MG63 (cell line): ENCODE measurements at regions not wholly inside any gene's neighbourhood (a gene's known extent, or its start where the extent isn't known, plus 50 kb on each side); places are given as distances from the start of the nearest gene placed in this dataset.

Experiments
- DNase-seq: peaks from one replicate; pipeline ENCODE4 v3.0.0-alpha.2; 2020
- H3K27me3 ChIP-seq: fragments of 250-450 bp; sonication (Bioruptor Pico); 2 replicates; pipeline ENCODE4 v1.5.1; 2020; ENCODE audit warnings: mild to moderate bottlenecking, moderate library complexity
- H3K36me3 ChIP-seq: fragments of 250-450 bp; sonication (Bioruptor Pico); 2 replicates; pipeline ENCODE4 v1.5.1; 2020; ENCODE audit warnings: mild to moderate bottlenecking, moderate library complexity
- H3K4me3 ChIP-seq: fragments of 250-450 bp; sonication (Bioruptor Pico); 2 replicates; pipeline ENCODE4 v1.5.1; 2020; ENCODE audit warnings: mild to moderate bottlenecking, moderate library complexity
- H3K9me3 ChIP-seq: fragments of 250-450 bp; sonication (Bioruptor Pico); 2 replicates; pipeline ENCODE4 v1.5.1; 2020; ENCODE audit warnings: mild to moderate bottlenecking, moderate library complexity

DNA sequence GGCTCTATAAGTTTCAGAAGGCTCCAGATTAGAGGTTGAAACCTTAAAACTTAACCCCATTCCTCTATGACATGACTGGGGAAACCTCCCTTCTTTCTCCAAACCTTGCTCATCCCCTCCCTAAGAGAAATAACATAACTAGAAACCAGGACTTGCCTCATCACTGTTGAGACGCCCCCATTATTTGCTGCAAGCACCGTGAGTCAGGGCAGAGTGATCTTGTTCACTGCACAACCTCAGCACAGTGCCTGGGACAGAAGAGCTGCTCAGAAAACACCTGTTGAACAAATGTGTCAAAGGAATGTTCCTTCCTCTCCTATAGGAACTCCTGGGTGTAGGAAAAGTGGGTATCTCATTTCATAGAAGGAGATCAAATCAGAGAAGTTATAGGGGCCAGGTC, 132.7 kb upstream of the CTAGE1 start:
- H3K4me3 ChIP-seq, result no peak overlapping the region
- no peaks in the 10 kb centered on the region for H3K9me3 ChIP-seq
- no peak for DNase-seq
- no peaks in the 10 kb centered on the region for H3K27me3 ChIP-seq
- H3K36me3 ChIP-seq, result no peaks in the 10 kb centered on the region

DNA sequence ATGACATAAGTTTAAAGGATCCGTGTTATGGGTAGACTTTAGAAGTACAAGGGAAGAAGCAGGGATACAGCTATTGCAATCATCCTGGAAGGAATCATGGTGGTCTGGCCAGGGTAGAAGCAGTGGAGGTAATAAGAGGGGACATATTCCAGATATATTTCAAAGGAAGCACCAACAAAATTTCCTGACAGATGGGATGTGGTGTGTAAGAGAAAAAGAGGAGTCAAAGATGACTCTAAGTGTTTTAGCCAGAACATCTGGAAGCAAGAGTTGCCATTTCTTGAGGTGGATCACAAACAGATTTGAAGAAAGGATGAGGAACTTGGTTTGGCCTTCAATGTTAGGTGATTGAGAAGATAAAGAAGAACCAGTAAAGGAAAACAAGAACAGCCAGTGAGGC, 133.1 kb upstream of the CTAGE1 start:
- Histone ChIP-seq H3K27me3 (no peaks in the 10 kb centered on the region), H3K9me3 (no peaks in the 10 kb centered on the region), H3K4me3 (no peak overlapping the region), H3K36me3 (no peaks in the 10 kb centered on the region)
- DNase-seq, result no peak

GRCh38 chr18:22551536-22552151, 133.9 kb upstream of the CTAGE1 start:
- Histone ChIP-seq H3K27me3 (no peaks in the 10 kb centered on the region), H3K36me3 (no peaks in the 10 kb centered on the region), H3K9me3 (no peaks in the 10 kb centered on the region), H3K4me3 (no peak overlapping the region)
- DNase-seq, result peak; percentile 51

- Histone ChIP-seq H3K36me3 (no peaks in the 10 kb centered on the region), H3K27me3 (no peaks in the 10 kb centered on the region), H3K9me3 (no peaks in the 10 kb centered on the region), H3K4me3 (no peak overlapping the region)
- no peak for DNase-seq
Observed at GRCh38 chr18:22552254-22552653, 134.5 kb upstream of the CTAGE1 start.

- Histone ChIP-seq H3K36me3 (no peaks in the 10 kb centered on the region), H3K9me3 (no peaks in the 10 kb centered on the region), H3K27me3 (no peaks in the 10 kb centered on the region), H3K4me3 (no peak overlapping the region)
- DNase-seq, result no peak
Observed at GRCh38 chr18:22552899-22553460, 135.3 kb upstream of the CTAGE1 start.

- DNase-seq, result peak; percentile 76
- H3K4me3 ChIP-seq, result no peak overlapping the region
- H3K36me3 ChIP-seq, result no peaks in the 10 kb centered on the region
Observed at GRCh38 chr18:22556222-22557167, 138.8 kb upstream of the CTAGE1 start.

DNA sequence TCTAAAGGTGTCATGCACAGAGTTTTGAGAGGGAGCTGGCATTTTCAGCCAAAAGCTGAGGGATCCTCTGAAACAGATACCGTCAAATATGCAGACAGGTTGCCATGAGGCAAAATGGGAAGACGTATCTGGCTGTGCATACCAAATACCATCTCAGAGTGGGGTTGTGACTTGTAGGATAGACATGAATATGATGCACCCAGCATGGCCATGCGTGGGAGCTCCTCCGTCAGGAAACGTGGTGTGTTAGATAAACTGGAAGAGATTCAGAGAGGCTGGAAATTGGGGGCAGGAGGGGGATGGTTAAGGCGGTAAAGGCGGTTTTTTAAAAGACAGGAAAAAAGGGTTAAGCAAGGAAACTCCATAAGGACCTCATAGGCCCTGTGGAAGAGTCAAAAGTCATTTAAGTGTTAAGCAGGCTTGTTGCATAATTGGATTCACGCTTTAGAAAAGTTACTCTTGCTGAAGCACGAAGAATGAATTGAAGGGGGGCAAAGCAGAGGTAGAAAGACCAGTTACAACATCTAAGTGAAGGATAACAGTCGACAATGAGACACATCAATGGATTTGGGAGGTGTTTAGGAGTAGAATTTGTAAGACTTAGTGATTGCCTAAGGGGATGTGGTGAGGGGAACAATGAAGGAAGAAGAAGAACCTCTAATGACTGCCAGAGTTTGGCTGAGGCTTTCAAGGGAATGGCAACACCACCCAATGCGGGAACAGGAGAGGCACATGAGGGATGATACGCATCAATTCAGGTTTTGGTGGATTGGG, 139.6 kb upstream of the CTAGE1 start:
- Histone ChIP-seq H3K36me3 (no peaks in the 10 kb centered on the region), H3K4me3 (no peak overlapping the region), H3K9me3 (no peaks in the 10 kb centered on the region), H3K27me3 (no peaks in the 10 kb centered on the region)
- no peak for DNase-seq

More at GRCh38 chr18:22556222-22557167, 138.8 kb upstream of the CTAGE1 start:
- Histone ChIP-seq H3K27me3 (no peaks in the 10 kb centered on the region), H3K9me3 (no peaks in the 10 kb centered on the region)

DNA sequence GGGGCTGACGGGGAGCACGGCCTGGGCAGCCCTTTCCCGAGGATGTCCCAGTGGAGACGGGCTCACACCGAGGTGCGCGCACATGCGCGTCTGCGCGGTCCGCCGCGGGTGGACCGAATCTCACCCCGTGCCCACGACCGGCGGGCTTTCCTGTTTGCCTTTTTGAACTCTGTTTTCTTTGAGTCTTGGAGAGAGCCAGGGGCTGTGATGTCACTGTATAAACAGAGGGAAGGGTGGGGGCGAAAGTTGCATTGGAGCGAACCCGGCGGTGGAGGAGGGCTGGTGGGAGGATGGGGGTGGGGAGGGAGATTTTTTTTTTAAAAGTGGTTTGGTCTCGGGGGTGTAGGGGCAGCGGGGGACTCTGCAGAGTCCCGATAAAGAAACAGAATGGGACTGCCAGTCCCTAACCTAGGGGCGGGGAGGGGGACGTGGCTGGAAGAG, 141.2 kb upstream of the CTAGE1 start:
- Histone ChIP-seq H3K36me3 (no peaks in the 10 kb centered on the region), H3K4me3 (peak overlapping the region; percentile 39), H3K27me3 (no peaks in the 10 kb centered on the region), H3K9me3 (no peaks in the 10 kb centered on the region)
- DNase-seq, result peak; percentile 66

- DNase-seq, result peak; percentile 72
- Histone ChIP-seq H3K9me3 (no peaks in the 10 kb centered on the region), H3K4me3 (peak overlapping the region; percentile 39), H3K27me3 (no peaks in the 10 kb centered on the region), H3K36me3 (no peaks in the 10 kb centered on the region)
Observed at GRCh38 chr18:22559414-22560274, 141.9 kb upstream of the CTAGE1 start.

DNA sequence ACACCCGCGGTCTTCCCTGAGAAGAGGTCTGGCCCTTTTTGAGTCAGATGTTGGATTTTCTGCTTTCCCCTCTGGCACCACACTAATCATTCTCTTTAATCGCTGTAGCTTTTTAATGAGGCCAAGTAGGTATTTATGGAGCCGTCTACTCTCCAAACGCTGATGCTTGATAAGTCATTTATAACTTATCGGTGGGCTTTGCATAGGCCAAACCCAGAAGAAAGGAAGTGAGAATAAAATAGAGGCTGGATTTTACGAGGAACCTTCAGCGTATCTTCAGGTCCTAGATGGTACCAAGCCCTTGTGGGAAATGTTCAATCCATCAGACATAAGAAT, 142.5 kb upstream of the CTAGE1 start:
- no peak overlapping the region for H3K4me3 ChIP-seq
- no peaks in the 10 kb centered on the region for H3K9me3 ChIP-seq
- DNase-seq, result no peak
- no peaks in the 10 kb centered on the region for H3K36me3 ChIP-seq
- H3K27me3 ChIP-seq, result no peaks in the 10 kb centered on the region

DNA sequence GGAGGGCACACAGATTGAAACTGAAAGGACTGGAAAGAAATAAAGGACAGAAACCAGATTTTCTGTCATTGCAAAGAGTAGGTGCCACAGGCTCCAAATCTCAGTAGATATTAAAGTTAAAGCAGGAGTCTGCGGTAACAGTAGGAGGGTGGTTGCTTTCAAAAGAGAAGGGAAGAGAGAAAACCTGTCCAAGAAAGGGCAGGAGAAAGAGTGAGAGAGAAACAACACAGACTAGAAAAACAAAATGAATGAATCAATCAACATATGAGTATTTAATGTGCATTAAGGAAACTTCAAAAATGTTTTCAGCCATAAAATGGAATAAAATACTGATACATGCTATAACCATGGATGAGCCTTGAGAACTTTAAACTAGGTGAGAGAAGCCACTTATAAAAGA, 143.1 kb upstream of the CTAGE1 start:
- Histone ChIP-seq H3K9me3 (no peaks in the 10 kb centered on the region), H3K27me3 (no peaks in the 10 kb centered on the region), H3K36me3 (no peaks in the 10 kb centered on the region), H3K4me3 (no peak overlapping the region)
- no peak for DNase-seq

GRCh38 chr18:22563164-22563583, 145.5 kb upstream of the CTAGE1 start:
- H3K27me3 ChIP-seq, result no peaks in the 10 kb centered on the region
- peak; percentile 43 for DNase-seq
- H3K4me3 ChIP-seq, result peak overlapping the region; percentile 5
- no peaks in the 10 kb centered on the region for H3K36me3 ChIP-seq
- H3K9me3 ChIP-seq, result no peaks in the 10 kb centered on the region

DNA sequence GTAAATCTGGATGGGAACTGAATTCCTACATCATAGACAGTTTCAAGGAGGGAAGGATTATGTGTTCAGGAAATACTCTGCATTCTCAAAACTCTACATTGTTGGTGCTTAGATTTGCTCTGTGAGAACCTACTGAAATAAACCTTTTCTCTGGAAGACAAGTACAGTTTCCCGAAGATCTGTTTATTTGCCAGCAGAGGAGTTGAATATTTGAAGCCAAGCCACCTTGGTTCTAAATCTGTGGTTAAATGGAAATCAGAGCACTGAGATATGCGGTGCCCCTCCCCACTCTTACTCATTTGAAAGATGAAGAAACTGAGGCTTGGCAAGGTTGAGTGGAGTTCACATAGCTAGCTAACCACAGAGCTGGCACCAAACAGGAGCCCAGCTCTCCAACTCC, 146.3 kb upstream of the CTAGE1 start:
- Histone ChIP-seq H3K36me3 (no peaks in the 10 kb centered on the region), H3K4me3 (no peak overlapping the region), H3K9me3 (no peaks in the 10 kb centered on the region), H3K27me3 (no peaks in the 10 kb centered on the region)
- peak; percentile 37 for DNase-seq

- no peak for DNase-seq
- no peaks in the 10 kb centered on the region for H3K9me3 ChIP-seq
- no peaks in the 10 kb centered on the region for H3K36me3 ChIP-seq
- no peak overlapping the region for H3K4me3 ChIP-seq
- no peaks in the 10 kb centered on the region for H3K27me3 ChIP-seq
Observed at GRCh38 chr18:22566703-22567420, 149.1 kb upstream of the CTAGE1 start.

DNA sequence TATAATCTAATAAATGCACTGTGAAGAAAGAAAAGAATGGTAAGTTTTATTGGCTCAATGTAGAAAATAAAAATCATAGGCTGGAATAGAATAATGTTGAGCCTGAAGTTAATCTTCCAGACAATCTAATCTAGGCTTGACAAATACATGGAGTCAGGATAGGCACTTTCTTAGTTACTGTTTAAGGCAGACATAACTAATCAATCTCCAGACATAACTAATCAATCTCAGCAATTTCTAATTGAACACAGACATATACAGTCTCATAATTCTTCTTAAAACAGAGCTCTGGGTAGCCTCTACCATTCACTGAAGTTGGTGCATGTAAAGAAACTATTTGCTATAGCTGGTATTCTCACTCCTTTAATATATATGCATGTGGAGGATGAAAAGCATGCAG, 150.1 kb upstream of the CTAGE1 start:
- Histone ChIP-seq H3K27me3 (no peaks in the 10 kb centered on the region), H3K36me3 (no peaks in the 10 kb centered on the region), H3K9me3 (no peaks in the 10 kb centered on the region), H3K4me3 (no peak overlapping the region)
- no peak for DNase-seq

DNA sequence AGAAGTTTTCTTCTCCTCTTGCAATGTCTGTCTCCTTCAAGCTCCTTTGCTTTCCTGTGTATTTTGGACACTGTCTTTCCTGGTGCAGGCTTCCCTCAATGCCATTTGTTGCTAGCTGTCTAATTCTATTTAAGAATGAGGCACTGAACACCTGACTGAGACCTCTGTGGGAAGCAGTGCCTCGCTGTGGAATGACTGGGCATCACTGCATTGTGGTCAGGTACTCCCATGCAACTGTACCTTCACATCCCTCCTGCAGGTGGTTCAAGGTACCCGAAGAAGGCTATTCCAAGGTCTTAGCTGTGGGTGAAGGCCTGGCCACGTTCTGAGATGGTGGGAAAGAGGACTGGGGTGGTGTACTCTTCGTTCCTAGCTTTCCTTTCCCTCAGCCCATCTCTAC, 152.8 kb upstream of the CTAGE1 start:
- Histone ChIP-seq H3K9me3 (no peaks in the 10 kb centered on the region), H3K36me3 (no peaks in the 10 kb centered on the region), H3K27me3 (no peaks in the 10 kb centered on the region), H3K4me3 (no peak overlapping the region)
- DNase-seq, result no peak
